GM19240 (cell line): ENCODE measurements at regions not wholly inside any gene's neighbourhood (a gene's known extent, or its start where the extent isn't known, plus 50 kb on each side); places are given as distances from the start of the nearest gene placed in this dataset.

Experiments
- DNase-seq: peaks from one replicate; pipeline ENCODE4 v3.0.0; 2011; ENCODE audit warnings: low spot score; ENCODE audit not compliant: insufficient read length

GRCh38 chr4:71275004-71275403, 63.8 kb upstream of the SLC4A4 start:
- DNase-seq: no peak

GRCh38 chr4:71275570-71275969, 63.2 kb upstream of the SLC4A4 start:
- DNase-seq: no peak

GRCh38 chr4:71277353-71277752, 61.5 kb upstream of the SLC4A4 start:
- DNase-seq: no peak

GRCh38 chr4:71283642-71284257, 55.1 kb upstream of the SLC4A4 start:
- DNase-seq: no peak

- DNase-seq: no peak
These were observed 51.5 kb upstream of the SLC4A4 start for GRCh38 chr4:71287305-71287704.

- DNase-seq: no peak
These were observed 49.9 kb upstream of the SLC4A4 start for GRCh38 chr4:71288875-71289274.
